ENCODE measurements at regions not wholly inside any gene's neighbourhood (a gene's known extent, or its start where the extent isn't known, plus 50 kb on each side); places are given as distances from the start of the nearest gene placed in this dataset.
"Not testable (repeated sequence)": the region's sequence is repeated elsewhere in the genome, so short reads cannot be mapped to it uniquely, and the experiment has no call there.

DNA sequence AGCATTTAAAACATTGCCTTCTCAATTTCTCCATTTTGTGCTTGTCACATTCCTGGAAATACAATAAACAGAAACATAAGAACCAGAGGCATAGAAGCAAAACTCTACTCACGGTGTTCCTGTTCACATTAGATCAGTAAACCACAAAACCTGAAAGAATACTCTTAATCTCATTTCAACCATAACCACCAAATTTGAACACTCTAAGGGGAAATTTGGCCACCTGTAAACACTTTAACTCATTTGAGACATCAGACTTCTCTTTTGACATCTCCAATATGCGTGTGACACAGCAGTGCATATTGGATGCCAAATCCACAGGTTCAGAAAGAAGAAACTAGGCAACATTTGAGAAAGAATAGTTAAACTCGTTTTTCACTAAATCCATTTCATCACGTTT, 153.8 kb upstream of the IRAK1BP1 start:
- Histone ChIP-seq H3K4me1 (ENCODE audit: insufficient read depth, low read length) (no peaks in the 10 kb centered on the region), H3K9me3 (ENCODE audit: low read depth, low read length) (no peaks in the 10 kb centered on the region), H3K4me3 (ENCODE audit: low read length) (no peak overlapping the region), H3K27me3 (ENCODE audit: insufficient read depth, low read length) (no peaks in the 10 kb centered on the region)

DNA sequence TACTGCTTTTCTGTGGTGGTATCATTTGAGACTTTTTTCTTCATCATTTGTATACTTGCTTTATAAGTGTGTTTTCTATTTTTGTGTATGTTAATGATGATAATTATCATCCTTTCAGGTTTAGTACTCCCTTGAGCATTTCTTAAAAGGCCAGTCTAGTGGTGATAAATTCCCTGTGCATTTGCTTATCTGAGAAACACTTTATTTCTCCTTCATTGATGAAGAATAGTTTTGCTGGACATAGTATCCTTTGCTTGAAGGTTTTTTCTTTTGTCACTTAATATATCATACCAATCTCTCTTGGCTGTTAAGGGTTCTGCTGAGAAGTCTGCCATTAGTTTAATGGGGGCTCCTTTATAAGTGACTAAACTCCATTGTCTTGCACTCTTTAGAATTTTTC, 123.2 kb upstream of the IRAK1BP1 start:
- peaks cover 40% of the 10 kb centered on the region for H3K9me3 ChIP-seq (ENCODE audit: low read depth, low read length)
- no peaks in the 10 kb centered on the region for H3K27me3 ChIP-seq (ENCODE audit: insufficient read depth, low read length)
- no peaks in the 10 kb centered on the region for H3K4me1 ChIP-seq (ENCODE audit: insufficient read depth, low read length)
- H3K4me3 ChIP-seq (ENCODE audit: low read length), result no peak overlapping the region

DNA sequence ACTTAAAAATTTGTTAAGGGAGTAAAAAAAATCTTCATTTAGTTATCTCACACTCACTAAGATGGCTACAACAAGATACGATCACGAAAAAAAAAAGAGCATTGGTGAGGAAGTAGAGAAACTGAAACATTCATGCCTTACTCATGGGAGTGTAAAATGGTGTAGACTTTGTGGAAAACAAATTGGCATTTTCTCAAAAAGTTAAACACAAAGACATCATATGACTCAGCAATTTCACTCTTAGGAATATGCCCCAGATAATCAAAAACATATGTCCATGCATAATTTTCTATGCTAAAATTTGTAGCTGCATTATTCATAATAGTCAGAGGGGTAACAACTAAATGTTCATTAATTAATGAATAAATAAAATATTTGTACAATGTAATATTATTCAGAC, 120.9 kb upstream of the IRAK1BP1 start:
- Histone ChIP-seq H3K27me3 (ENCODE audit: insufficient read depth, low read length) (no peaks in the 10 kb centered on the region), H3K9me3 (ENCODE audit: low read depth, low read length) (peaks cover 40% of the 10 kb centered on the region), H3K4me3 (ENCODE audit: low read length) (no peak overlapping the region), H3K4me1 (ENCODE audit: insufficient read depth, low read length) (no peaks in the 10 kb centered on the region)

DNA sequence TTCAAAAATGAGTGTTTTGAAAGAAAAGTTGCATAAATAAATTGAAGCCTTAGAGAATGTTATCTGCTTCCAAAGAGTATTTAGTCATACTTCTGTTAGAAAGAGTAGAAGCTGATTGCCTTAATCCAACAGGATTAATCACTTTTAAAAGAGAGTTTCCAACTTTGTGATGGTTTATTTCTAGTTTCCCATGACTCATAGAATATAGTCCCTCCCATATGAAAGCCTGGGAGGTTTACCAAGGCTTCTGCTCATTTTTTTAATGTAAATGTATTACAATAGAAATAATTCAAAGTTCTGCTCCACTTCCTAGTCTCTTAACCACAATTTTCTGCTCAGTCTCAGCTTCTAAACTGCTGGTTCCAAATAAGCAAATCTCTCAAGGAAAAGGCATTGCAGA, 118.0 kb upstream of the IRAK1BP1 start:
- H3K4me1 ChIP-seq (ENCODE audit: insufficient read depth, low read length), result no peaks in the 10 kb centered on the region
- no peaks in the 10 kb centered on the region for H3K27me3 ChIP-seq (ENCODE audit: insufficient read depth, low read length)
- no peak overlapping the region for H3K4me3 ChIP-seq (ENCODE audit: low read length)
- H3K9me3 ChIP-seq (ENCODE audit: low read depth, low read length), result peaks cover 27% of the 10 kb centered on the region

DNA sequence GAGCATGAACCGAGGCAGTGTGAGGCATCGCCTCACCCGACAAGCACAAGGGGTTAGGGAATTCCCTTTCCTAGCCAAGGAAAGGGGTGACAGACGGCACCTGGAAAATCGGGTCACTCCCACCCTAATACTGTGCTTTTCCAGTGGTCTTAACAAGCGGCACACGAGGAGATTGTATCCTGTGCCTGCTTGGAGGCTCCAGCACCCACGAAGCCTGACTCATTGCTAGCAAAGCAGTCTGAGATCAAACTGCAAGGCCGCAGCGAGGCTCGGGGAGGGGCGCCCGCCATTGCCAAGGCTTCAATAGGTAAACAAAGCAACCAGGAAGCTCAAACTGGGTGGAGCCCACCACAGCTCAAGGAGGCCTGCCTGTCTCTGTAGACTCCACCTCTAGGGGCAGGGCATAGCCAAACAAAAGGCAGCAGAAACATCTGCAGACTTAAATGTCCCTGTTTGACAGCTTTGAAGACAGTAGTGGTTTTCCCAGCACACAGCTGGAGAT, 109.0 kb upstream of the IRAK1BP1 start:
- not testable (repeated sequence) for H3K4me3 ChIP-seq (ENCODE audit: low read length); H3K4me1 ChIP-seq (ENCODE audit: insufficient read depth, low read length); H3K27me3 ChIP-seq (ENCODE audit: insufficient read depth, low read length); H3K9me3 ChIP-seq (ENCODE audit: low read depth, low read length)

DNA sequence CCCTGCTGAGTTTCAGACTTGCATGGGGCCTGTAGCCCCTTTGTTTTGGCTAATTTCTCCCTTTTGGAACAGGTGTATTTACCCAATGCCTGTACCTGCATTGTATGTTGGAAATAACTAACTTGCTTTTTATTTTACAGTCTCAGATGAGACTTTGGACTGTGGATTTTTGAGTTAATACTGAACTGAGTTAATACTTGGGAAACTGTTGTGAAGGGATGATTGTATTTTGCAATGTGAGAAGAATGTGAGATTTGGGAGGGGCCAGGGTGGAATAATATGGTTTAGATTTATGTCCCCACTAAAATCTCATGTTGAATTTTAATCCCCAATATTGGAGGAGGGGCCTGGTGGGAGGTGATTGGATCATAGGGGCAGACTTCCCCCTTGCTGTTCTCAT, 99.1 kb upstream of the IRAK1BP1 start:
- H3K4me3 ChIP-seq (ENCODE audit: low read length), result no peak overlapping the region
- no peaks in the 10 kb centered on the region for H3K27me3 ChIP-seq (ENCODE audit: insufficient read depth, low read length)
- H3K9me3 ChIP-seq (ENCODE audit: low read depth, low read length), result no peaks in the 10 kb centered on the region
- no peaks in the 10 kb centered on the region for H3K4me1 ChIP-seq (ENCODE audit: insufficient read depth, low read length)

DNA sequence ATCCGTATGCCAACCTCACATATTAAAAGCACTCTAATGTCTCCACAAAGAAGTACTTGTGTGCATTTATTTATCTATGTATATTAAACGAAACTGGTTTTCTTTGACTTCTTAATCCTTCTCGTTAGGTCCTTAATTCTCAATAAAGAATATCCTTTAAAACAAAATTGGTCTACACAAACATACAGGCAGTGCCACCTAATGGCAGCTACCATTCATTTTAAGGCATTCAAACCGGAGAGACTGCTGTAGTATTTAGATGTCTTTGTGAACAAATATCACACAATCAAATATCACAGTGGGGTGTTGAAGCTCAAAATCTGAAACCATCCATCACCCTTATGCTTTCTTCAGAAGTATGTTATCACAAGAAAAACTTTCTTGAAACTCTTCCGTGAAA, 96.6 kb upstream of the IRAK1BP1 start:
- Histone ChIP-seq H3K4me3 (ENCODE audit: low read length) (no peak overlapping the region), H3K27me3 (ENCODE audit: insufficient read depth, low read length) (no peaks in the 10 kb centered on the region), H3K9me3 (ENCODE audit: low read depth, low read length) (no peaks in the 10 kb centered on the region), H3K4me1 (ENCODE audit: insufficient read depth, low read length) (no peaks in the 10 kb centered on the region)

DNA sequence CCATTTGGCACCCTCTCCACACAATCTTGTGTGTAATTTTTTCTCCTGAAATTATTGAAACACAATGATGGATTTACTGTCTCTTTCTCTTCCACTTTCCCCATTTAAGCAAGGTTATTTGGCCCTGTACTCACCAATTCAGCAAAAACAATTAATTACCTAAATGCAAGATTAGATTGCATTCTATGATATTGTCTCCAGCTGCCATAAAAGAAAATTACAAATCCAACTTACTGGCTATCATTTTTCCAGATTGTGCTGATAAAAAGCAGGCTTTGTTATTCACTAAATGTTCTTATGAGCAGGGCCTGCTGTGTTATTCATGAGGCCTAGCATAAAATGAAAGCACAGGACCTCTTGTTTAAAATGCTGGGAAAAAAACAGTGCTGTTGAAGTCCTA, 95.8 kb upstream of the IRAK1BP1 start:
- no peak overlapping the region for H3K4me3 ChIP-seq (ENCODE audit: low read length)
- H3K9me3 ChIP-seq (ENCODE audit: low read depth, low read length), result no peaks in the 10 kb centered on the region
- H3K4me1 ChIP-seq (ENCODE audit: insufficient read depth, low read length), result no peaks in the 10 kb centered on the region
- H3K27me3 ChIP-seq (ENCODE audit: insufficient read depth, low read length), result no peaks in the 10 kb centered on the region

DNA sequence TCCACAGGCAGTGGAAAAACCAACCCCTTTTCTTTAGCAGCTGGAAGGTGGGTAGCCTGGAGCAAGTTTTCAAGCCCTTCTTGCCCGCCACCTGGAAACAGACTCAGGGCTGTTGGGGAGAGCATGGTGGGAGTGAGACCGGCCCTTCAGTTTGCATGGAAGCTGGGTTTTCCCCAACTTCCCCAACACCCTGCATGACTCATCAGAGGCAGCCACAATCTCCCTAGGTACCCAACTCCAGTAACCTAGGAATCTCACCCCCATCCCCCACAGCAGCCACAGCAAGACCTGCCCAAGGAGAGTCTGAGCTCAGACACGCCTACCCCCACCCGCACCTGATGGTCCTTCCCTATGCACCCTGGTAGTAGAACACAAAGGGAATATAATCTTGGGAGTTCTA, 86.3 kb upstream of the IRAK1BP1 start:
- Histone ChIP-seq H3K27me3 (ENCODE audit: insufficient read depth, low read length) (no peaks in the 10 kb centered on the region), H3K4me3 (ENCODE audit: low read length) (no peak overlapping the region), H3K9me3 (ENCODE audit: low read depth, low read length) (no peaks in the 10 kb centered on the region)

DNA sequence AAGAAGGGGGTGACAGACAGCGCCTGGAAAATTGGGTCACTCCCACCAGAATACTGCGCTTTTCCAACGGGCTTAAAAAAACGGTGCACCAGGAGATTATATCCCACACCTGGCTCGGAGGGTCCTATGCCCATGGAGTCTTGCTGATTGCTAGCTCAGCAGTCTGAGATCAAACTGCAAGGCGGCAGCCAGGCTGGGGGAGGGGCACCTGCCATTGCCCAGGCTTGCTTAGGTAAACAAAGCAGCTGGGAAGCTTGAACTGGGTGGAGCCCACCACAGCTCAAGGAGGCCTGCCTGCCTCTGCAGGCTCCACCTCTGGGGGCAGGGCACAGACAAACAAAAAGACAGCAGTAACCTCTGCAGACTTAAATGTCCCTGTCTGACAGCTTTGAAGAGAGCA, 84.0 kb upstream of the IRAK1BP1 start:
- not testable (repeated sequence) for H3K4me1 ChIP-seq (ENCODE audit: insufficient read depth, low read length); H3K4me3 ChIP-seq (ENCODE audit: low read length); H3K9me3 ChIP-seq (ENCODE audit: low read depth, low read length); H3K27me3 ChIP-seq (ENCODE audit: insufficient read depth, low read length)

More for the DNA sequence above, 86.3 kb upstream of the IRAK1BP1 start:
- H3K4me1 ChIP-seq (ENCODE audit: insufficient read depth, low read length), result no peaks in the 10 kb centered on the region

DNA sequence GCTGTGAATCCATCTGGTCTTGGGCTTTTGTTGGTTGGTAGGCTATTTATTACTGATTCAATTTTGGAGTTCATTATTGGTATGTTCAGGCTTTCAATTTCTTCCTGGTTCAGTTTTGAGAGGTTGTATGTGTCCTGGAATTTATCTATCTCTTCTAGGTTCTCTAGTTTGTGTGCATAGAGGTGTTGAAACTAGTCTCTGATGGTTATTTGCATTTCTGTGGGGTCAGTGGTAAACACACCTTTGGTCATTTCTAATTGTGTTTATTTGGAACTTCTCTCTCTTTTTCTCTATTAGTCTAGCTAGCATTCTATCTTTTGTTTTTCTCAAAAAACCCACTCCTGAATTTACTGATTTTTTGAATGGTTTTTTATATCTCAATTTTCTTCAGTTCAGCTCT, 70.1 kb upstream of the IRAK1BP1 start:
- Histone ChIP-seq H3K9me3 (ENCODE audit: low read depth, low read length) (peaks cover 12% of the 10 kb centered on the region), H3K4me1 (ENCODE audit: insufficient read depth, low read length) (no peaks in the 10 kb centered on the region), H3K27me3 (ENCODE audit: insufficient read depth, low read length) (no peaks in the 10 kb centered on the region), H3K4me3 (ENCODE audit: low read length) (no peak overlapping the region)

DNA sequence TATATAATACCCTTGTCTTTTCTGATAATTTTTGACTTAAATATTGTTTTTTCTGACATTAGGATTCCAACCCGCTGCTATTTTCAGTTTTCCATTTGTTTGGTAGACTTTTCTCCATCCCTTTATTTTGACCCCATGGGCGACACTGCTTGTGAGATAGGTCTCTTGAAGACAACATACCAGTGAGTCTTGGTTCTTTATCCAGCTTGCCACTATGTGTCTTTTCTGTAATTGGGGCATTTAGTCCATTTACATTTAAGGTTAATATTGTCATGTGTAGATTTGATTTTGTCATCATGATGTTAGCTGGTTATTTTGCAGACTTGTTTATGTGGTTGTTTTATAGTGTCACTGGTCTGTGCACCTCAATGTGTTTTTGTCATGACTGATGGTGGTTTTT, 67.7 kb upstream of the IRAK1BP1 start:
- Histone ChIP-seq H3K4me3 (ENCODE audit: low read length) (no peak overlapping the region), H3K9me3 (ENCODE audit: low read depth, low read length) (peaks cover 12% of the 10 kb centered on the region), H3K27me3 (ENCODE audit: insufficient read depth, low read length) (no peaks in the 10 kb centered on the region), H3K4me1 (ENCODE audit: insufficient read depth, low read length) (no peaks in the 10 kb centered on the region)

DNA sequence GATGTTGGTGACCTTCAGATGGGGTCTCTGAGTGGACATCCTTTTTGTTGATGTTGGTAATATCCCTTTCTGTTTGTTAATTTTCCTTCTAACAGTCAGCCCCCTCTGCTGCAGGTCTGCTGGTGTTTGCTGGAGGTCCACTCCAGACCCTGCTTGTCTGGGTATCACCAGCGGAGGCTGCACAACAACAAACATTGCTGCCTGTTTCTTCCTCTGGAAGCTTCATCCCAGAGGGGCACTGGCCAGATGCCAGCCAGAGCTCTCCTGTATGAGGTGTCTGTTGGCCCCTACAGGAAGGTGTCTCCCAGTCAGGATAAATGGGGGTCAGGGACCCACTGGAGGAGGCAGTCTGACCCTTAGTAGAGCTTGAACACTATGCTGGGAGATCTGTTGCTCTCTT, 60.6 kb upstream of the IRAK1BP1 start:
- H3K27me3 ChIP-seq (ENCODE audit: insufficient read depth, low read length); H3K9me3 ChIP-seq (ENCODE audit: low read depth, low read length); H3K4me1 ChIP-seq (ENCODE audit: insufficient read depth, low read length); H3K4me3 ChIP-seq (ENCODE audit: low read length): not testable (repeated sequence)

DNA sequence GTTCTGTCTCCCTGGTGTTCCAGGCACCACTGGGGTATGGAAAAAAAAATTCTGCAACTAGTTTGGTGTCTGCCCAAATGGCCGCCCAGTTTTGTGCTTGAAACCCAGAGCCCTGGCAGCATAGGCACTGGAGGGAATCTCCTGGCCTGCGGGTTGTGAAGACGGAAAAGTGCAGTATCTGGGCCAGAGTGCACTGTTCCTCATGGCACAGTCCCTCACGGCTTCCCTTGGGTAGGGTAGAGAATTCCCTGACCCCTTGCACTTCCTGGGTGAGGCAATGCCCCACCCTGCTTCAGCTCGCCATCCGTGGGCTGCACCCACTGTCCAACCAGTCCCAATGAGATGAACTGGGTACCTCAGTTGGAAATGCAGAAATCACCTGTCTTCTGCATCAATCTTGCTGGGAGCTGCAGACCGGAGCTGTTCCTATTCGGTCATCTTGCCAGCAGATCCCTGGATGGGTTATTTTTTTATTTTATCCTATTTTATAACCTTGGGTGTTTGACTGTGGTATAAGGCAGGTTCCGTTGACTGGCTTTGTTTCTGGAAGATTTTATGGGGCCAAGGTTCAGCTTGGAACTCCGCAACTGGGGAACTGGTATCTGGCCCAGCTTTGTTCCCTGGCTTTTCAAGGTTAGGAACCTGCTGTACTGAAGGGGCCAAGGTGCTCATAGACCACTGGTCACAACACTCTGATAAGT, 59.5 kb upstream of the IRAK1BP1 start:
- H3K4me3 ChIP-seq (ENCODE audit: low read length); H3K27me3 ChIP-seq (ENCODE audit: insufficient read depth, low read length); H3K4me1 ChIP-seq (ENCODE audit: insufficient read depth, low read length); H3K9me3 ChIP-seq (ENCODE audit: low read depth, low read length): not testable (repeated sequence)

DNA sequence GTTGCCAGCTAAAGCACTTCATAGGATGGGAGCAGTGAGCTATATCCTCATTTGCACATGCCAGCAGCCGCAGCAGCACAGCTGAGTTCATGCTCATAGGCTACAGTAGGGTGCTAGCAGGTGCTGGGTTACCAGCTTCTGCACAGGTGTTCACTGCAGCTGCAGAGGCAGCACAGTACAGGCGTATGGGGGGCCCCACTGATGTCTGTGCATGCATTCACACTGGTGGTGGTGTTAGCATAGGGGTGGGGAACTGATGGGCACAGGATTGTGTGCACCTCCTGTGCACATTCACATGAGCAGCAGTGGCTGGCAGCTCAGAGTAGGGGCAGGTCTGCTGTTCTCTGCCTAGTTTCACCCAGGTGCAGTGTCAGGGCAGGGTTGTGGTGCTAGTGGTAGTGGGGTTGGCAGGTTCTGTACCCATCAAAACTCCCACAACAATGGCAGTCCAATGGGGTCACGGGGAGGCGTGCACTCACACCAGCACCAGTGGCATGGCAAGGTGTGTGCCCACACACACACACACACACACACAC, 58.9 kb upstream of the IRAK1BP1 start:
- Histone ChIP-seq H3K4me3 (ENCODE audit: low read length) (no peak overlapping the region), H3K27me3 (ENCODE audit: insufficient read depth, low read length) (no peaks in the 10 kb centered on the region), H3K9me3 (ENCODE audit: low read depth, low read length) (no peaks in the 10 kb centered on the region), H3K4me1 (ENCODE audit: insufficient read depth, low read length) (no peaks in the 10 kb centered on the region)

DNA sequence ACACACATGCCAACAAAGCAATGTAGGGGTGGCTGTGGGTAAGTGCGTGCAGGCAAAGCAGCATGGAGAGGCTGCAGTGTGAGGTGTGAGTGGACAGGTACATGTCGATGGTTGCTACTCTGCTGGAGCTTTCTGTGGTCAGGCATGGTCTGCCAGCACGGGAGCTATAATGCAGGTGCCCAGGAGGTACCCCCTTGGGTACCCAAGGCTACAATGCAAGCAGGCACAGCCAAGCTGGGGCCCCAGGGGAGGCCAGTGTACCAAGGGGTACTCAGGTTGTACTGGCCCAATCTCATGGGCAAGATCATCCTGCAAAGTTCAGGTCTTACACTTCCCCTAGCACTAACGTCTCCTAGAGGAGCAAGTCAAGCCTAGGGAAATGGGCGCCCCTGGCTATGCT, 58.4 kb upstream of the IRAK1BP1 start:
- H3K9me3 ChIP-seq (ENCODE audit: low read depth, low read length), result no peaks in the 10 kb centered on the region
- no peaks in the 10 kb centered on the region for H3K27me3 ChIP-seq (ENCODE audit: insufficient read depth, low read length)
- no peaks in the 10 kb centered on the region for H3K4me1 ChIP-seq (ENCODE audit: insufficient read depth, low read length)
- H3K4me3 ChIP-seq (ENCODE audit: low read length), result no peak overlapping the region
